Endodermal cell (in vitro differentiated cells): ENCODE measurements at regions not wholly inside any gene's neighbourhood (a gene's known extent, or its start where the extent isn't known, plus 50 kb on each side); places are given as distances from the start of the nearest gene placed in this dataset.

Experiments
- DNase-seq: peaks from one replicate; pipeline ENCODE4 v3.0.0-alpha.2; 2017
- H3K27ac ChIP-seq: 2 replicates; pipeline ENCODE4 v1.5.1; 2013; ENCODE audit warnings: mild to moderate bottlenecking, low read depth, low read length, moderate library complexity
- H3K27me3 ChIP-seq: 2 replicates; pipeline ENCODE4 v1.6.1; 2013; ENCODE audit warnings: mild to moderate bottlenecking, low read length, moderate library complexity; ENCODE audit not compliant: insufficient read depth, control insufficient read depth, poor library complexity, severe bottlenecking
- H3K36me3 ChIP-seq: 2 replicates; pipeline ENCODE4 v1.7.0; 2013; ENCODE audit warnings: mild to moderate bottlenecking, low read length, moderate library complexity; ENCODE audit not compliant: control insufficient read depth, insufficient read depth
- H3K4me1 ChIP-seq: one replicate; pipeline ENCODE4 v1.7.0; 2013; ENCODE audit warnings: low read length; ENCODE audit not compliant: control insufficient read depth, insufficient read depth
- H3K4me3 ChIP-seq: 2 replicates; pipeline ENCODE4 v1.5.1; 2013; ENCODE audit warnings: mild to moderate bottlenecking, low read length, moderate library complexity
- H3K9ac ChIP-seq: 2 replicates; pipeline ENCODE4 v1.6.1; 2013; ENCODE audit warnings: mild to moderate bottlenecking, low read length, moderate library complexity; ENCODE audit not compliant: poor library complexity, severe bottlenecking; ENCODE audit errors: extremely low read depth
- H3K9me3 ChIP-seq: 2 replicates; pipeline ENCODE4 v1.6.1; 2013; ENCODE audit warnings: mild to moderate bottlenecking, low read length, moderate library complexity; ENCODE audit not compliant: control insufficient read depth
- H3K27ac Mint-ChIP-seq: 2 replicates; pipeline ENCODE4 v1.8.0; 2020; ENCODE audit warnings: mixed read lengths
- H3K27me3 Mint-ChIP-seq: 2 replicates; pipeline ENCODE4 v1.8.0; 2021; ENCODE audit warnings: mild to moderate bottlenecking, mixed read lengths; ENCODE audit not compliant: insufficient read depth
- H3K36me3 Mint-ChIP-seq: 2 replicates; pipeline ENCODE4 v1.8.0; 2020; ENCODE audit warnings: low read depth, mixed read lengths
- H3K4me1 Mint-ChIP-seq: 2 replicates; pipeline ENCODE4 v1.8.0; 2020; ENCODE audit warnings: mixed read lengths
- H3K4me3 Mint-ChIP-seq: 2 replicates; pipeline ENCODE4 v1.8.0; 2020; ENCODE audit warnings: mild to moderate bottlenecking, moderate library complexity, mixed read lengths
- H3K9me3 Mint-ChIP-seq: 2 replicates; pipeline ENCODE4 v1.8.0; 2020; ENCODE audit warnings: mild to moderate bottlenecking, mixed read lengths
- CTCF ChIP-seq: fragments of 200-600 bp; sonication (generic); conservative IDR thresholded peaks from 2 replicates; pipeline ENCODE4 v1.5.0; 2021; ENCODE audit warnings: antibody characterized with exemption, mild to moderate bottlenecking
- WGBS, 2 experiments: methylation state at CpG; one replicate each; pipeline versions ENCODE4 v1.1.5 to v1.1.7; 2013; ENCODE audit warnings: missing lambda C conversion rate in 2 of 2, mixed read lengths in 1 of 2; ENCODE audit not compliant: insufficient coverage in 1 of 2, insufficient read length in 1 of 2; 5-methylcytosine and 5-hydroxymethylcytosine counted together

- Histone ChIP-seq H3K27ac (no peak overlapping the region), H3K4me3 (no peak overlapping the region), H3K4me1 (peaks cover 9% of the 10 kb centered on the region), H3K9me3 (no peaks in the 10 kb centered on the region), H3K9ac (no peak overlapping the region), H3K27me3 (no peaks in the 10 kb centered on the region), H3K36me3 (no peaks in the 10 kb centered on the region)
- no peak overlapping the region for H3K27ac Mint-ChIP-seq
- 85 to 100% methylated on average over 1 of the region's 1 CpG for WGBS, 2 experiments
- no peaks in the 10 kb centered on the region for H3K9me3 Mint-ChIP-seq
- no peak for DNase-seq
- TF ChIP-seq CTCF, result no peak
- H3K36me3 Mint-ChIP-seq, result no peaks in the 10 kb centered on the region
- H3K27me3 Mint-ChIP-seq, result no peaks in the 10 kb centered on the region
- peaks cover 35% of the 10 kb centered on the region for H3K4me1 Mint-ChIP-seq
- no peak overlapping the region for H3K4me3 Mint-ChIP-seq
Observed at GRCh38 chr13:37302686-37303085, 197.2 kb upstream of the CSNK1A1L start.

GRCh38 chr13:37295573-37295972 lies 190.1 kb upstream of the CSNK1A1L start:
- no peaks in the 10 kb centered on the region for H3K27me3 ChIP-seq
- Mint-ChIP-seq H3K4me3 (no peak overlapping the region), H3K27me3 (no peaks in the 10 kb centered on the region), H3K9me3 (no peaks in the 10 kb centered on the region), H3K36me3 (no peaks in the 10 kb centered on the region), H3K27ac (no peak overlapping the region), H3K4me1 (peaks cover 16% of the 10 kb centered on the region)
- no peaks in the 10 kb centered on the region for H3K9me3 ChIP-seq
- no peak overlapping the region for H3K27ac ChIP-seq
- peaks cover 9% of the 10 kb centered on the region for H3K4me1 ChIP-seq
- no peak overlapping the region for H3K9ac ChIP-seq
- no peak for DNase-seq
- no peak for TF ChIP-seq CTCF
- no peaks in the 10 kb centered on the region for H3K36me3 ChIP-seq
- WGBS, 2 experiments, result 93 to 100% methylated on average over 1 to 3 of the region's 3 CpGs
- H3K4me3 ChIP-seq, result no peak overlapping the region

GRCh38 chr13:37295071-37295470 lies 189.6 kb upstream of the CSNK1A1L start:
- no peak for DNase-seq
- no peak for TF ChIP-seq CTCF
- no peaks in the 10 kb centered on the region for H3K27me3 Mint-ChIP-seq
- Histone ChIP-seq H3K36me3 (no peaks in the 10 kb centered on the region), H3K9ac (no peak overlapping the region), H3K27ac (no peak overlapping the region), H3K4me3 (no peak overlapping the region), H3K9me3 (no peaks in the 10 kb centered on the region), H3K27me3 (no peaks in the 10 kb centered on the region), H3K4me1 (peaks cover 8% of the 10 kb centered on the region)
- no peak overlapping the region for H3K4me3 Mint-ChIP-seq
- H3K9me3 Mint-ChIP-seq, result no peaks in the 10 kb centered on the region
- H3K4me1 Mint-ChIP-seq, result peaks cover 16% of the 10 kb centered on the region
- WGBS, 2 experiments, result 87 to 88% methylated on average over 6 to 9 of the region's 9 CpGs
- H3K36me3 Mint-ChIP-seq, result no peaks in the 10 kb centered on the region
- H3K27ac Mint-ChIP-seq, result no peak overlapping the region
